SU-DHL-6 (cell line): ENCODE measurements at regions not wholly inside any gene's neighbourhood (a gene's known extent, or its start where the extent isn't known, plus 50 kb on each side); places are given as distances from the start of the nearest gene placed in this dataset.

Source experiments
- H2AFZ ChIP-seq: fragments of 200-600 bp; sonication (generic); 2 replicates; pipeline ENCODE4 v1.6.1; 2014; ENCODE audit warnings: low read depth, mild to moderate bottlenecking, moderate library complexity, mixed read lengths, antibody characterized with exemption, low read length; ENCODE audit not compliant: severe bottlenecking
- H3F3A ChIP-seq: fragments of 200-600 bp; shearing (Covaris generic); 2 replicates; pipeline ENCODE4 v1.6.0; 2016; ENCODE audit warnings: antibody characterized with exemption, mild to moderate bottlenecking; ENCODE audit not compliant: insufficient read depth
- H3K27ac ChIP-seq: fragments of 200-600 bp; sonication (generic); 2 replicates; pipeline ENCODE4 v1.5.1; 2016; ENCODE audit warnings: low read depth, mild to moderate bottlenecking, low read length, moderate library complexity, mixed read lengths
- H3K27me3 ChIP-seq: fragments of 200-600 bp; sonication (generic), shearing (Covaris generic); 2 replicates; pipeline ENCODE4 v1.6.0; 2014; ENCODE audit warnings: mild to moderate bottlenecking, low read length
- H3K36me3 ChIP-seq: fragments of 200-600 bp; sonication (generic); 2 replicates; pipeline ENCODE4 v1.6.1; 2014; ENCODE audit warnings: mild to moderate bottlenecking, low read length, mixed read lengths
- H3K4me2 ChIP-seq: fragments of 300-600, 200-600 bp; shearing (Covaris generic), sonication (generic); 2 replicates; pipeline ENCODE4 v1.6.0; 2014; ENCODE audit warnings: low read length, low read depth, mild to moderate bottlenecking; ENCODE audit not compliant: poor library complexity, severe bottlenecking
- H3K4me3 ChIP-seq: fragments of 200-600 bp; sonication (generic); 2 replicates; pipeline ENCODE4 v1.5.1; 2014; ENCODE audit warnings: antibody characterized with exemption, low read length, mild to moderate bottlenecking, mixed read lengths; ENCODE audit not compliant: insufficient read depth, poor library complexity, severe bottlenecking
- H3K79me2 ChIP-seq: fragments of 200-600 bp; sonication (generic); 2 replicates; pipeline ENCODE4 v1.6.1; 2014; ENCODE audit warnings: mild to moderate bottlenecking, low read length, moderate library complexity; ENCODE audit not compliant: insufficient read depth
- H3K9ac ChIP-seq: fragments of 200-600 bp; sonication (generic); 2 replicates; pipeline ENCODE4 v1.7.0; 2014; ENCODE audit warnings: mild to moderate bottlenecking, low read length
- H3K9me2 ChIP-seq: fragments of 200-600 bp; sonication (generic); replicated peaks from 2 replicates; pipeline ENCODE4 v1.6.1; 2014; ENCODE audit warnings: low read length; ENCODE audit not compliant: insufficient read depth
- H3K9me3 ChIP-seq: fragments of 200-600 bp; sonication (generic); 2 replicates; pipeline ENCODE4 v1.6.1; 2014; ENCODE audit warnings: low read length, mixed read lengths; ENCODE audit not compliant: insufficient read depth
- H4K20me1 ChIP-seq: fragments of 200-600 bp; sonication (generic); 2 replicates; pipeline ENCODE4 v1.6.1; 2014; ENCODE audit warnings: low read depth, mild to moderate bottlenecking, antibody characterized with exemption, low read length, moderate library complexity, mixed read lengths
- CTCF ChIP-seq: fragments of 200-600 bp; sonication (generic); IDR thresholded peaks from one replicate; pipeline ENCODE4 v1.5.1; 2017; ENCODE audit warnings: antibody characterized with exemption, mild to moderate bottlenecking, low read length, moderate library complexity; ENCODE audit not compliant: insufficient read depth, poor library complexity, severe bottlenecking
- EZH2phosphoT487 ChIP-seq: fragments of 200-600 bp; sonication (generic), shearing (Covaris generic); conservative IDR thresholded peaks from 2 replicates; pipeline ENCODE4 v1.6.1; 2018; ENCODE audit warnings: mild to moderate bottlenecking, antibody characterized with exemption, low read length, moderate library complexity, mixed read lengths

GRCh38 chr2:18829251-18829902 is 240.0 kb upstream of the NT5C1B start:
- TF ChIP-seq CTCF (no peak), EZH2phosphoT487 (no peak)
- Histone ChIP-seq H3K36me3 (no peaks in the 10 kb centered on the region), H3K4me2 (no peak overlapping the region), H3K4me3 (no peak overlapping the region), H3K9me2 (no peaks in the 10 kb centered on the region), H3K27ac (no peak overlapping the region), H4K20me1 (no peaks in the 10 kb centered on the region), H3K79me2 (no peaks in the 10 kb centered on the region), H2AFZ (no peak overlapping the region), H3F3A (no peaks in the 10 kb centered on the region), H3K9ac (no peak overlapping the region), H3K27me3 (no peaks in the 10 kb centered on the region), H3K9me3 (no peaks in the 10 kb centered on the region)

- Histone ChIP-seq H3K4me2 (no peak overlapping the region), H3K9me2 (no peaks in the 10 kb centered on the region), H3K9me3 (no peaks in the 10 kb centered on the region), H3K4me3 (no peak overlapping the region), H3K9ac (no peak overlapping the region), H2AFZ (no peak overlapping the region), H3K27ac (no peak overlapping the region), H4K20me1 (no peaks in the 10 kb centered on the region), H3K36me3 (no peaks in the 10 kb centered on the region), H3K79me2 (no peaks in the 10 kb centered on the region), H3K27me3 (no peaks in the 10 kb centered on the region), H3F3A (no peaks in the 10 kb centered on the region)
- no peak for TF ChIP-seq CTCF
- TF ChIP-seq EZH2phosphoT487, result no peak
These were observed 238.9 kb upstream of the NT5C1B start for GRCh38 chr2:18828296-18828695.

GRCh38 chr2:18825838-18826237 is 236.5 kb upstream of the NT5C1B start:
- no peak overlapping the region for H3K4me3 ChIP-seq
- H4K20me1 ChIP-seq, result no peaks in the 10 kb centered on the region
- no peak for TF ChIP-seq EZH2phosphoT487
- no peak for TF ChIP-seq CTCF
- H3K4me2 ChIP-seq, result no peak overlapping the region
- no peaks in the 10 kb centered on the region for H3F3A ChIP-seq
- H3K79me2 ChIP-seq, result no peaks in the 10 kb centered on the region
- H2AFZ ChIP-seq, result no peak overlapping the region
- H3K36me3 ChIP-seq, result no peaks in the 10 kb centered on the region
- H3K9me3 ChIP-seq, result no peaks in the 10 kb centered on the region
- H3K27me3 ChIP-seq, result no peaks in the 10 kb centered on the region
- H3K9ac ChIP-seq, result no peak overlapping the region
- no peaks in the 10 kb centered on the region for H3K9me2 ChIP-seq
- H3K27ac ChIP-seq, result no peak overlapping the region
